Epithelial cell of esophagus (primary cell): ENCODE measurements at regions not wholly inside any gene's neighbourhood (a gene's known extent, or its start where the extent isn't known, plus 50 kb on each side); places are given as distances from the start of the nearest gene placed in this dataset.

Source experiments
- DNase-seq: peaks from one replicate; pipeline ENCODE4 v3.0.0; 2010; ENCODE audit warnings: low read depth
- H3K4me3 ChIP-seq: 2 replicates; pipeline ENCODE4 v1.5.1; 2011; ENCODE audit warnings: mild to moderate bottlenecking, low read length, control low read depth
- CTCF ChIP-seq: IDR thresholded peaks from 2 replicates; pipeline ENCODE4 v1.5.1; 2011; ENCODE audit warnings: low read depth, mild to moderate bottlenecking, low read length, control low read depth, inconsistent platforms; ENCODE audit not compliant: insufficient read depth; ENCODE audit errors: missing control alignments

- no peak for DNase-seq
- TF ChIP-seq CTCF: no peak
These were observed 857.0 kb downstream of the SI start for GRCh38 chr3:164221297-164221696.

GRCh38 chr3:164209363-164209762, 868.9 kb downstream of the SI start:
- TF ChIP-seq CTCF: no peak
- DNase-seq: no peak

More at GRCh38 chr3:164221297-164221696, 857.0 kb downstream of the SI start:
- H3K4me3 ChIP-seq: no peak overlapping the region

GRCh38 chr3:164208821-164209220, 869.5 kb downstream of the SI start:
- TF ChIP-seq CTCF: no peak
- DNase-seq: no peak
- no peak overlapping the region for H3K4me3 ChIP-seq

More at GRCh38 chr3:164209363-164209762, 868.9 kb downstream of the SI start:
- no peak overlapping the region for H3K4me3 ChIP-seq

GRCh38 chr3:164208048-164208447, 870.2 kb downstream of the SI start:
- DNase-seq: no peak
- no peak for TF ChIP-seq CTCF
- no peak overlapping the region for H3K4me3 ChIP-seq

- no peak for DNase-seq
- no peak for TF ChIP-seq CTCF
- H3K4me3 ChIP-seq: no peak overlapping the region
These were observed 878.1 kb downstream of the SI start for GRCh38 chr3:164200053-164200823.

GRCh38 chr3:164196477-164196876, 881.8 kb downstream of the SI start:
- H3K4me3 ChIP-seq: no peak overlapping the region
- TF ChIP-seq CTCF: no peak
- DNase-seq: no peak

- no peak for DNase-seq
- TF ChIP-seq CTCF: no peak
These were observed 883.5 kb downstream of the SI start for GRCh38 chr3:164194842-164195241.

More at GRCh38 chr3:164194842-164195241, 883.5 kb downstream of the SI start:
- no peak overlapping the region for H3K4me3 ChIP-seq
